ENCODE measurements at regions not wholly inside any gene's neighbourhood (a gene's known extent, or its start where the extent isn't known, plus 50 kb on each side); places are given as distances from the start of the nearest gene placed in this dataset.
A peak's percentile ranks its signal among the peaks of the same experiment; 100 is the strongest.

DNA sequence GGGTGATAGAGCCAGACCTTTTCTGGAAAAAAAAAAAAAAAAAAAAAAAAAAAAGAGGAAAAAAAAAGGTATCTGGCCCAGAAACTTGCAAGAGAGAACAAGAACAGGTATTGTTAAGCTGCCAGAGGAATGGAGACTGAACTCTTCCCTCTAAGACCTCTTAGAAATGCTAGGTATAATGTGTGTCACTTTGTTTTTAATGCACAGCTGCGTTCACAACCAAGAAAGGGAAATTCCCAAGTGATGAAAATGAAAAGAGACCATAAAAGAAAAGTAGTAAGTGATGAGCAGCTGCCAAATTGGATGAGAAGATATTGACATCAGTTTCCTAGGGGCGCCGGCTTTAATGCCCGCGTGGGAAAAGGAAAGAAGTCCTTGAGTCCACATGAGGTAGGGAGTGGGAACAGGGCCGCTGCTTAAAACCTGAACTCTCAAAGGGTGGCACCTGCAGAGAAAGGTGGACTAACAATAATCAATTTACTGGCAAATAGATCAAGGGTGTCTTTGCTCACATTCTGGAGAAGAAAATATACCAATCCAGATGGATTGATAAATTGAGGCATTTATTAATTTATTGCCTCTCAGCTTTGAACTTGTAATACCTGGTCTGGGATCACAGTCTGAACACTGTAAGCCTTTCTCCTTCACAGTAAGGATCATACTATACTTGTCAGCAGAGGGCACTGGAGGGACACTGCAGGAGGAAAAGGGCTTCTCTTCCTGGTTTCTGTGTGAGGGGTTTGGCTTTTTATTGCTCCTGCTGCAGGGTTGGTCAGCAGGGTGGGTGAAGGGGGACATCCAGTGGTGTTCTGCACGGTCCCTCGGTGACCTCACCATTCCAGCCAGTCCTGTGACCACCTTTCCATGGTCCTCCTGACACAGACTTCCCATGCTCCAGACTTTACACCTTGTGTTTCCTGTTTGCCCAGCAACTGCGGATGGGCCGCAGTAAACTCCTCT lies 131.6 kb downstream of the AQP9 start:
- no peak overlapping the region for H3K4me3 ChIP-seq (ENCODE audit: low read depth, low read length)
- peak; percentile 35 for DNase-seq (ENCODE audit: low read depth)
- TF ChIP-seq, protein P1, sequence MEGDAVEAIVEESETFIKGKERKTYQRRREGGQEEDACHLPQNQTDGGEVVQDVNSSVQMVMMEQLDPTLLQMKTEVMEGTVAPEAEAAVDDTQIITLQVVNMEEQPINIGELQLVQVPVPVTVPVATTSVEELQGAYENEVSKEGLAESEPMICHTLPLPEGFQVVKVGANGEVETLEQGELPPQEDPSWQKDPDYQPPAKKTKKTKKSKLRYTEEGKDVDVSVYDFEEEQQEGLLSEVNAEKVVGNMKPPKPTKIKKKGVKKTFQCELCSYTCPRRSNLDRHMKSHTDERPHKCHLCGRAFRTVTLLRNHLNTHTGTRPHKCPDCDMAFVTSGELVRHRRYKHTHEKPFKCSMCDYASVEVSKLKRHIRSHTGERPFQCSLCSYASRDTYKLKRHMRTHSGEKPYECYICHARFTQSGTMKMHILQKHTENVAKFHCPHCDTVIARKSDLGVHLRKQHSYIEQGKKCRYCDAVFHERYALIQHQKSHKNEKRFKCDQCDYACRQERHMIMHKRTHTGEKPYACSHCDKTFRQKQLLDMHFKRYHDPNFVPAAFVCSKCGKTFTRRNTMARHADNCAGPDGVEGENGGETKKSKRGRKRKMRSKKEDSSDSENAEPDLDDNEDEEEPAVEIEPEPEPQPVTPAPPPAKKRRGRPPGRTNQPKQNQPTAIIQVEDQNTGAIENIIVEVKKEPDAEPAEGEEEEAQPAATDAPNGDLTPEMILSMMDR (IDR thresholded peaks at IDR 0.05; ENCODE audit: low read depth, low read length, missing control alignments) = peak; percentile 81
- in situ Hi-C loops (cut with HindIII; ENCODE audit: low sequenced_read_pairs) = loop anchor here (25.0 kb wide), 2 partner anchors 318 to 618 kb away; no protein-coding TSS in a partner anchor

DNA sequence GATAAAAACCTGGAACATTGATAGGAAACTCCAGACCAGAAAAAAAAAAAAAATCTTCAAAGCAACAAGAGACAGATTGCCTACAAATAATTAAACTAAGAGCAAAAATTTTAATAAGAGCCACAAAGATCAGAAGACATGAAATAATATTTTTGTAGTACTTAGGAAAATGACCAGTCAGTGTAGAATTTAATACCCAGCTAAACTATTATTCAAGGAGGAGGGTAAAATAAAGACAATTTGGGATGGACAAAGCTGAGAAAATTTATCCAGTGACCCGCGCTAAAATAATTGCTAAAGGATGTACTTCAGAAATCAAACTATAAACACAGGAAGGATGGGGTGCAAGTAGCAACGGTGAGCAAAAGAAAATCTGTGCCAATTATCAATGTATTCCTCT lies 133.2 kb downstream of the AQP9 start:
- no peak for DNase-seq (ENCODE audit: low read depth)
- in situ Hi-C loops (cut with HindIII; ENCODE audit: low sequenced_read_pairs) = loop anchor here (25.0 kb wide), 2 partner anchors 316 to 616 kb away; no protein-coding TSS in a partner anchor
- TF ChIP-seq, protein P1 (IDR thresholded peaks at IDR 0.05; ENCODE audit: low read depth, low read length, missing control alignments) = no peak
- no peak overlapping the region for H3K4me3 ChIP-seq (ENCODE audit: low read depth, low read length)

DNA sequence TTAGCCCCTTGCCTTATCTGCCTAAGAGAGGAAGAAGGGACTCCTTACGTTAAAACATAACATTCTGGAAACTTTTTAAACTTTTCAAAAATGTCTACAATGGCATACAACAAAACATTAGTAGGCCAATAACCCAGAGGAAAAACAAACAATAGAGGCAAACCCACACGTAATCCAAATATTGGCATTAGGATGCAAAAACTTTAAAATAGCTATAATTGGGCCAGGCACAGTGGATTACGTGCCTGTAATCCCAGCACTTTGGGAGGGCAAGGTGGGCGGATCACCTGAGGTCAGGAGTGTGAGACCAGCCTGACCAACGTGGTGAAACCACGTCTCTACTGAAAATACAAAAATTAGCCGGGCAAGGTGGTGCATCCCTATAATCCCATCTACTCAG lies 134.9 kb downstream of the AQP9 start:
- H3K4me3 ChIP-seq (ENCODE audit: low read depth, low read length) = no peak overlapping the region
- in situ Hi-C loops (cut with HindIII; ENCODE audit: low sequenced_read_pairs) = loop anchor here (25.0 kb wide), 2 partner anchors 314 to 614 kb away; no protein-coding TSS in a partner anchor
- TF ChIP-seq, protein P1 (IDR thresholded peaks at IDR 0.05; ENCODE audit: low read depth, low read length, missing control alignments) = no peak
- DNase-seq (ENCODE audit: low read depth) = no peak

DNA sequence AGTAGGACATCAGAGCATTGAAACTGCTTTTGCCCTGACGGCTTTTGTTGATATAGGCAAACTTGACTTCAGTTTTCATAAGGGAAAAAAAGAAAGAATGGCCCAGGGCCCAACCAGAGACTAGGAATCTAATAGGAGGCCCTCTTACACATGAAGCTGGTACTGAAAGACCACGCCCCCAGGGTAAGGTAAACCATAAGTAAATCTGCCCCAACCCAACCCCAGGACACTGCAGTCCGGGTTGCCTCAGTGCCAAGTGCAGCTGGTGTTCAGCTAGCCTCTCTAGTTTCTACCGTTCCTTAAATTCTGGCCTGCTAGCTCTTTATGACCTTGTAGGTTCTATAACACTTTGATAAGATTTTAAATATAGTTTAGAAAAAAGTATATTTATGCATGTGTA lies 136.7 kb downstream of the AQP9 start:
- DNase-seq (ENCODE audit: low read depth) = no peak
- in situ Hi-C loops (cut with HindIII; ENCODE audit: low sequenced_read_pairs) = loop anchor here (25.0 kb wide), 2 partner anchors 312 to 612 kb away; no protein-coding TSS in a partner anchor
- TF ChIP-seq, protein P1 (IDR thresholded peaks at IDR 0.05; ENCODE audit: low read depth, low read length, missing control alignments) = no peak

DNA sequence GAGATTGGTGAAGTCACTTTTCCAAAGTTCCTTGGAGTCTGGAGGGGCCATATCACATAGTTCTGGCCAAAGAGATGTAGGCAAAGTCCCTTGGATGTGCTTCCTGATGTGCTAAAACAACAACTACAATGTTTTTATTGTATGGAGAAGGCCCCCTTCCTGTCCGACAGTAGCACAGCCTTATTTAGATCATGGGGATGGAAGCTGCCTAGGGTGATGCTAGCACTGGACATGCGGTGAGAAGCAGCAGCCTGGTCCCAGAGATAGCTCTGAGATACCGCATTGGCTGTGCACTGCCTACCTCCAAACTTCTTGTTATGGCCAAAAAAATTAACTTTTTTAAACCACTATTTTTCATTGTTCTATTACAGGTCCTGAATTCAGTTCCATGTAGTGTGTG lies 137.6 kb downstream of the AQP9 start:
- TF ChIP-seq, protein P1 (IDR thresholded peaks at IDR 0.05; ENCODE audit: low read depth, low read length, missing control alignments) = no peak
- no peak overlapping the region for H3K4me3 ChIP-seq (ENCODE audit: low read depth, low read length)
- DNase-seq (ENCODE audit: low read depth) = no peak
- in situ Hi-C loops (cut with HindIII; ENCODE audit: low sequenced_read_pairs) = no loop called here

More for the DNA sequence above, 136.7 kb downstream of the AQP9 start:
- no peak overlapping the region for H3K4me3 ChIP-seq (ENCODE audit: low read depth, low read length)

DNA sequence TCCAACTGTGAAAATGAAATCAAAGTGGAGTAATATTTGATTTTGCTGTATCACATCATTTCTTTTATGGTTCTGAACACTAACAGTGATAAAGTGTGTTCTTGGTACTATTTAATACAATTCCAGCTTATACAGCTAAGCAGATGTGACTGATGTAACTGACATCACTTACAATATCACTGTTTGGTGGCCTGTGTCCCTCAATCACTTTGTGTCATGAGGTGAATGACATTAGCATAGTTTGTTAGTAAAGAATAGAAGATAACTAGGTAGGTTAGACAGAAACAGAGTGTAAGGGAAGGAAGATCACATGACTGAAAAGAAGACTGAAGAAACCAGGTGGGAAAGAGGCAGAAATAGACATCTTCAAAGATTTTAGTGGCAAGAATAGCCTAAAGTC lies 138.7 kb downstream of the AQP9 start:
- no peak for DNase-seq (ENCODE audit: low read depth)
- TF ChIP-seq, protein P1 (IDR thresholded peaks at IDR 0.05; ENCODE audit: low read depth, low read length, missing control alignments) = no peak
- no peak overlapping the region for H3K4me3 ChIP-seq (ENCODE audit: low read depth, low read length)
- in situ Hi-C loops (cut with HindIII; ENCODE audit: low sequenced_read_pairs) = no loop called here
